ENCODE measurements at regions not wholly inside any gene's neighbourhood (a gene's known extent, or its start where the extent isn't known, plus 50 kb on each side); places are given as distances from the start of the nearest gene placed in this dataset.

- H3K79me2 ChIP-seq (ENCODE audit: control insufficient read depth in 1 of 2, insufficient read depth in 2 of 2, low read length in 2 of 2), result no peaks in the 10 kb centered on the region; a peak in 1 of 4 replicates
- H2BK5ac ChIP-seq (ENCODE audit: low read depth, low read length), result no peak overlapping the region
- no peak overlapping the region for H4K5ac ChIP-seq (ENCODE audit: insufficient read length, low read depth, low read length)
- CTCF ChIA-PET (ENCODE audit: partially characterized antibody), result interaction anchor here (0.7 kb wide), 1 partner anchor 224 kb away, joined by 3 read pairs; no protein-coding TSS in a partner anchor
- peaks cover 0 to 5% (median 2%) of the 10 kb centered on the region in 4 experiments; a peak in 3 of 7 replicates for H3K4me1 ChIP-seq (replicated peaks in 1 of 4; ENCODE audit: control insufficient read depth in 3 of 4, insufficient read depth in 4 of 4, low read length in 3 of 4)
- no peak overlapping the region for H3K4me2 ChIP-seq (ENCODE audit: insufficient read depth in 1 of 2, low read depth in 2 of 2, low read length in 2 of 2)
- H2BK120ac ChIP-seq (replicated peaks; ENCODE audit: low read depth, low read length), result no peak overlapping the region
- H3K23ac ChIP-seq (ENCODE audit: insufficient read length), result no peak overlapping the region
- no peak for DNase-seq (ENCODE audit: low read depth in 1 of 2, low spot score in 2 of 2)
- H3K9me3 ChIP-seq (ENCODE audit: insufficient read depth in 2 of 2, low read depth in 1 of 2, low read length in 1 of 2), result no peaks in the 10 kb centered on the region
- H4K20me1 ChIP-seq (replicated peaks in 1 of 2; ENCODE audit: control insufficient read depth in 1 of 2, insufficient read depth in 2 of 2, low read length in 2 of 2), result no peaks in the 10 kb centered on the region
- H3K79me1 ChIP-seq (ENCODE audit: low read depth, low read length), result no peaks in the 10 kb centered on the region
- no peaks in the 10 kb centered on the region for H3K36me3 ChIP-seq (ENCODE audit: control insufficient read depth in 2 of 4, insufficient read depth in 4 of 4, low read length in 3 of 4)
- no CpG with 5 or more reads among the region's 3 CpGs for WGBS, 2 experiments (ENCODE audit: extremely low coverage in 1 of 2, insufficient coverage in 1 of 2, insufficient read length in 1 of 2, insufficient replicate concordance in 2 of 2, low coverage in 1 of 2, low lambda C conversion rate in 2 of 2, missing lambda C conversion rate in 1 of 2)
- no peak overlapping the region for H2BK15ac ChIP-seq (ENCODE audit: low read length)
- H2AK5ac ChIP-seq (ENCODE audit: low read depth, low read length), result no peak overlapping the region
- no peak overlapping the region for H3K56ac ChIP-seq (replicated peaks; ENCODE audit: insufficient read length, low read depth, low read length)
- H3K23me2 ChIP-seq (ENCODE audit: low read depth, low read length), result no peaks in the 10 kb centered on the region; the same call in 1 of the 2 replicates
- TF ChIP-seq KDM1A (IDR thresholded peaks at IDR 0.05; ENCODE audit: borderline replicate concordance, low read length) (no peak), CTCF (IDR thresholded peaks at IDR 0.05; ENCODE audit: control extremely low read depth in 1 of 3, insufficient read depth in 1 of 3, low read depth in 1 of 3, low read length in 3 of 3) (no peak), CBX5 (IDR thresholded peaks at IDR 0.05; ENCODE audit: low read depth, low read length) (no peak), ASH2L (IDR thresholded peaks at IDR 0.05; ENCODE audit: low read length) (no peak)
- H3K14ac ChIP-seq (ENCODE audit: insufficient read length), result no peak overlapping the region
- no peak overlapping the region for H4K91ac ChIP-seq (replicated peaks; ENCODE audit: insufficient read length, low read length)
- no peak overlapping the region for H3K27ac ChIP-seq (ENCODE audit: low read depth, low read length)
- no peak overlapping the region for H3K4ac ChIP-seq (replicated peaks; ENCODE audit: insufficient read length, low read depth, low read length)
- H4K8ac ChIP-seq (ENCODE audit: extremely low read depth, insufficient read depth, low read length), result no peak overlapping the region
- no peak overlapping the region for H2BK20ac ChIP-seq (ENCODE audit: low read length)
- FAIRE-seq, result no peak
- POLR2A ChIA-PET (ENCODE audit: partially characterized antibody), result no interaction called here
- no peak overlapping the region for H3K9ac ChIP-seq (replicated peaks in 1 of 4; ENCODE audit: extremely low read depth in 1 of 4, low read depth in 3 of 4, low read length in 3 of 4)
- H3K18ac ChIP-seq (ENCODE audit: extremely low read depth, low read length), result no peak overlapping the region
- peak overlapping the region; percentile 82; the same call in 1 of the 2 replicates for H2AFZ ChIP-seq (ENCODE audit: low read length)
- H3K4me3 ChIP-seq (ENCODE audit: extremely low read depth in 1 of 4, insufficient read depth in 2 of 4, low read depth in 3 of 4, low read length in 4 of 4), result no peak overlapping the region
- H3K27me3 ChIP-seq (replicated peaks in 1 of 4; ENCODE audit: control insufficient read depth in 3 of 4, extremely low read depth in 1 of 4, insufficient read depth in 3 of 4, low read length in 3 of 4), result no peaks in the 10 kb centered on the region
- no peak overlapping the region for H2BK12ac ChIP-seq (ENCODE audit: low read depth, low read length)
These were observed 155.5 kb downstream of the PMP22 start for GRCh38 chr17:15109608-15110007.

Measured in H1 (cell line).